SJCRH30 (cell line): ENCODE measurements at regions not wholly inside any gene's neighbourhood (a gene's known extent, or its start where the extent isn't known, plus 50 kb on each side); places are given as distances from the start of the nearest gene placed in this dataset.

Source experiments
- DNase-seq, 2 experiments: peaks; one replicate each; pipeline ENCODE4 v3.0.0-alpha.2; 2015 to 2020
- H3K27ac ChIP-seq: fragments of 250-450 bp; sonication (Bioruptor Pico); 2 replicates; pipeline ENCODE4 v1.5.1; 2020; ENCODE audit warnings: mild to moderate bottlenecking, moderate library complexity
- H3K27me3 ChIP-seq: fragments of 250-450 bp; sonication (Bioruptor Pico); 2 replicates; pipeline ENCODE4 v1.5.1; 2020; ENCODE audit warnings: mild to moderate bottlenecking, moderate library complexity
- H3K36me3 ChIP-seq: fragments of 250-450 bp; sonication (Bioruptor Pico); 2 replicates; pipeline ENCODE4 v1.5.1; 2020; ENCODE audit warnings: mild to moderate bottlenecking, moderate library complexity
- H3K4me1 ChIP-seq: fragments of 250-450 bp; sonication (Bioruptor Pico); 2 replicates; pipeline ENCODE4 v1.5.1; 2020; ENCODE audit warnings: mild to moderate bottlenecking, moderate library complexity
- H3K4me3 ChIP-seq: fragments of 250-450 bp; sonication (Bioruptor Pico); 2 replicates; pipeline ENCODE4 v1.5.1; 2020; ENCODE audit warnings: mild to moderate bottlenecking, moderate library complexity
- H3K9me3 ChIP-seq: fragments of 250-450 bp; sonication (Bioruptor Pico); replicated peaks from 2 replicates; pipeline ENCODE4 v1.5.1; 2020; ENCODE audit warnings: mild to moderate bottlenecking, moderate library complexity

GRCh38 chr3:59135096-59135495 is 85.3 kb upstream of the CFAP20DC start:
- H3K27ac ChIP-seq, result no peak overlapping the region
- no peaks in the 10 kb centered on the region for H3K9me3 ChIP-seq
- no peaks in the 10 kb centered on the region for H3K36me3 ChIP-seq
- H3K27me3 ChIP-seq, result no peaks in the 10 kb centered on the region
- H3K4me3 ChIP-seq, result no peak overlapping the region
- no peak for DNase-seq
- H3K4me1 ChIP-seq, result no peaks in the 10 kb centered on the region

- Histone ChIP-seq H3K27me3 (no peaks in the 10 kb centered on the region), H3K27ac (no peak overlapping the region), H3K4me1 (no peaks in the 10 kb centered on the region), H3K36me3 (no peaks in the 10 kb centered on the region), H3K9me3 (no peaks in the 10 kb centered on the region), H3K4me3 (no peak overlapping the region)
- no peak for DNase-seq
These were observed 83.5 kb upstream of the CFAP20DC start for GRCh38 chr3:59133311-59133710.

- no peak overlapping the region for H3K4me3 ChIP-seq
- no peaks in the 10 kb centered on the region for H3K9me3 ChIP-seq
- DNase-seq, result no peak
- H3K27ac ChIP-seq, result no peak overlapping the region
- H3K36me3 ChIP-seq, result no peaks in the 10 kb centered on the region
- no peaks in the 10 kb centered on the region for H3K27me3 ChIP-seq
- H3K4me1 ChIP-seq, result no peaks in the 10 kb centered on the region
These were observed 81.4 kb upstream of the CFAP20DC start for GRCh38 chr3:59131016-59131766.

GRCh38 chr3:59128685-59129084 is 78.9 kb upstream of the CFAP20DC start:
- H3K4me1 ChIP-seq, result no peaks in the 10 kb centered on the region

GRCh38 chr3:59127071-59127470 is 77.2 kb upstream of the CFAP20DC start:
- Histone ChIP-seq H3K4me1 (no peaks in the 10 kb centered on the region), H3K36me3 (no peaks in the 10 kb centered on the region), H3K27ac (no peak overlapping the region), H3K9me3 (no peaks in the 10 kb centered on the region), H3K27me3 (no peaks in the 10 kb centered on the region), H3K4me3 (no peak overlapping the region)
- DNase-seq, result no peak

More at GRCh38 chr3:59128685-59129084, 78.9 kb upstream of the CFAP20DC start:
- H3K27ac ChIP-seq, result no peak overlapping the region
- H3K36me3 ChIP-seq, result no peaks in the 10 kb centered on the region
- no peaks in the 10 kb centered on the region for H3K27me3 ChIP-seq
- no peaks in the 10 kb centered on the region for H3K9me3 ChIP-seq
- H3K4me3 ChIP-seq, result no peak overlapping the region
- DNase-seq, result no peak

GRCh38 chr3:59126446-59126845 is 76.6 kb upstream of the CFAP20DC start:
- Histone ChIP-seq H3K4me3 (no peak overlapping the region), H3K4me1 (no peaks in the 10 kb centered on the region), H3K27ac (no peak overlapping the region), H3K9me3 (no peaks in the 10 kb centered on the region), H3K36me3 (no peaks in the 10 kb centered on the region), H3K27me3 (no peaks in the 10 kb centered on the region)
- no peak for DNase-seq

- no peak overlapping the region for H3K27ac ChIP-seq
- DNase-seq, result no peak
- no peaks in the 10 kb centered on the region for H3K27me3 ChIP-seq
- no peaks in the 10 kb centered on the region for H3K9me3 ChIP-seq
- H3K4me1 ChIP-seq, result no peaks in the 10 kb centered on the region
- no peak overlapping the region for H3K4me3 ChIP-seq
- no peaks in the 10 kb centered on the region for H3K36me3 ChIP-seq
These were observed 71.7 kb upstream of the CFAP20DC start for GRCh38 chr3:59121346-59122144.

GRCh38 chr3:59118928-59119327 is 69.1 kb upstream of the CFAP20DC start:
- Histone ChIP-seq H3K9me3 (no peaks in the 10 kb centered on the region), H3K4me3 (no peak overlapping the region), H3K27ac (no peak overlapping the region), H3K36me3 (no peaks in the 10 kb centered on the region), H3K27me3 (no peaks in the 10 kb centered on the region), H3K4me1 (no peaks in the 10 kb centered on the region)
- DNase-seq, result no peak

- DNase-seq, result no peak
- Histone ChIP-seq H3K27ac (no peak overlapping the region), H3K9me3 (no peaks in the 10 kb centered on the region), H3K4me1 (no peaks in the 10 kb centered on the region), H3K27me3 (no peaks in the 10 kb centered on the region), H3K4me3 (no peak overlapping the region), H3K36me3 (no peaks in the 10 kb centered on the region)
These were observed 67.6 kb upstream of the CFAP20DC start for GRCh38 chr3:59117396-59117795.

- Histone ChIP-seq H3K4me1 (no peaks in the 10 kb centered on the region), H3K9me3 (no peaks in the 10 kb centered on the region), H3K4me3 (no peak overlapping the region), H3K27ac (no peak overlapping the region), H3K36me3 (no peaks in the 10 kb centered on the region), H3K27me3 (no peaks in the 10 kb centered on the region)
- DNase-seq, result no peak
These were observed 66.4 kb upstream of the CFAP20DC start for GRCh38 chr3:59116233-59116537.

GRCh38 chr3:59115364-59116232 is 65.8 kb upstream of the CFAP20DC start:
- Histone ChIP-seq H3K27me3 (no peaks in the 10 kb centered on the region), H3K4me3 (no peak overlapping the region), H3K27ac (no peak overlapping the region), H3K9me3 (no peaks in the 10 kb centered on the region), H3K36me3 (no peaks in the 10 kb centered on the region), H3K4me1 (no peaks in the 10 kb centered on the region)
- DNase-seq, result no peak

GRCh38 chr3:59107856-59108815 is 58.3 kb upstream of the CFAP20DC start:
- H3K4me3 ChIP-seq, result no peak overlapping the region
- no peaks in the 10 kb centered on the region for H3K27me3 ChIP-seq
- no peaks in the 10 kb centered on the region for H3K36me3 ChIP-seq
- H3K27ac ChIP-seq, result no peak overlapping the region
- no peaks in the 10 kb centered on the region for H3K4me1 ChIP-seq
- no peak for DNase-seq
- H3K9me3 ChIP-seq, result no peaks in the 10 kb centered on the region

GRCh38 chr3:59106085-59106648 is 56.3 kb upstream of the CFAP20DC start:
- Histone ChIP-seq H3K4me3 (no peak overlapping the region), H3K4me1 (peaks cover 3% of the 10 kb centered on the region), H3K9me3 (no peaks in the 10 kb centered on the region), H3K27ac (no peak overlapping the region), H3K36me3 (no peaks in the 10 kb centered on the region), H3K27me3 (no peaks in the 10 kb centered on the region)
- DNase-seq, result no peak

- DNase-seq, result no peak
- Histone ChIP-seq H3K36me3 (no peaks in the 10 kb centered on the region), H3K4me3 (no peak overlapping the region), H3K9me3 (no peaks in the 10 kb centered on the region), H3K27me3 (no peaks in the 10 kb centered on the region), H3K27ac (no peak overlapping the region), H3K4me1 (peaks cover 8% of the 10 kb centered on the region)
These were observed 53.7 kb upstream of the CFAP20DC start for GRCh38 chr3:59103552-59103951.
